Right atrium auricular region (tissue), 2 donors: ENCODE measurements at regions not wholly inside any gene's neighbourhood (a gene's known extent, or its start where the extent isn't known, plus 50 kb on each side); places are given as distances from the start of the nearest gene placed in this dataset.

Experiments
- DNase-seq: peaks from one replicate; pipeline ENCODE4 v3.0.0-alpha.2; 2019; ENCODE audit warnings: low spot score
- H3K27ac ChIP-seq, 2 donors: fragments of 200-600 bp; sonication (generic); 1 replicate in 1 of 2; 2 replicates in 1 of 2; pipeline ENCODE4 v1.5.1; 2016 to 2019
- H3K27me3 ChIP-seq, 2 donors: fragments of 200-600 bp; sonication (generic); one replicate each; pipeline versions ENCODE4 v1.5.1 to v1.6.0; 2017 to 2019
- H3K36me3 ChIP-seq: fragments of 200-600 bp; sonication (generic); one replicate; pipeline ENCODE4 v1.5.1; 2016
- H3K4me1 ChIP-seq, 2 donors: fragments of 200-600 bp; sonication (generic); one replicate each; pipeline versions ENCODE4 v1.5.1 to v1.6.0; 2017 to 2019
- H3K4me3 ChIP-seq, 2 donors: fragments of 200-600 bp; sonication (generic); 1 replicate in 1 of 2; 2 replicates in 1 of 2; pipeline ENCODE4 v1.5.1; 2017 to 2019; ENCODE audit warnings: mild to moderate bottlenecking in 1 of 2, moderate library complexity in 1 of 2
- H3K9me3 ChIP-seq, 2 donors: fragments of 200-600 bp; sonication (generic); one replicate each; pipeline ENCODE4 v1.5.1; 2019
- TF ChIP-seq, protein P1 (sequence below), 2 donors: fragments of 200-600 bp; sonication (generic); IDR thresholded peaks; one replicate each; pipeline ENCODE4 v1.5.1; 2019; ENCODE audit warnings: antibody characterized with exemption in 2 of 2

DNA sequence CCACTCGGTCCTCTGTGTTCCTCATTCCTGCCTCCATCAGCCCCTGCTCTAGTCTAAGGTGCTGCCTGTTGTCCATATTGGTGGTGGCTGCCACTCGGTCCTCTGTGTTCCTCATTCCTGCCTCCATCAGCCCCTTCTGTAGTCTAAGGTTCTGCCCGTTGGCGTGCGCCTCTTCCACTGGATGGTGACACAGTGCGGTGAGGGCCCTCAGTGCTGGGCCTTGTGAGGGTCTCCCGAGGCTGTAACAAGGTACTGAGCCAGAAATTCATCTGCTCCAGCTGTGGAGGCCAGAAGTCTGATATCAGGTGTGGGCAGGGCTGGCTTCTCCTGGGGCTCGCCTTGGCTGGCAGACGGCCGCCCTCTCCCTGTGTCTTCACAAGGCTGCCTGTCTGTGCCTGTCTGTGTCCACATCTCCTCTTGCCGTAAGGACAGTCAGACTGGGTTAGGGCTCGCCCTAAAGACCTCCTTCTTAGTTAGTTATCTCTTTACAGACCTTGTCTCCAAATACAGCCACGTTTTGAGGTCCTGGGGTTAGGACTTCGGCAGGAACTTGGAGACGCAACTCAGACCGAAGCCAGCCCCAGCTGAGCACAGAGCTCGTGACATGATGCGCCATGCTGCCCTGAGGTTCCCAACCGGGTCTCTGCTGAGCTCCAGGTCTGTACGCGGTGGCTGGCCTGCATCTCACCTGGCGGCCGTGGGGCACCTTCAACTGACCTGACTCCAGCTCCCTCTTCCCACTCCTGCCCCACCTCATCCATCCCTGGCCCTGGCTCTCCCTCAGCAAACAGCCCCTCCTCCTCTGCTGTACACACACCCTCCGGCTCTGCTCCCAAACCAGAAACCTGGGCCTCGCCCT lies 181.4 kb upstream of the SHH start:
- Histone ChIP-seq H3K4me3 (no peak overlapping the region), H3K4me1 (no peaks in the 10 kb centered on the region), H3K36me3 (no peaks in the 10 kb centered on the region), H3K9me3 (no peaks in the 10 kb centered on the region), H3K27ac (no peak overlapping the region), H3K27me3 (no peaks in the 10 kb centered on the region)
- peak; percentile 50 for DNase-seq
- TF ChIP-seq, protein P1, sequence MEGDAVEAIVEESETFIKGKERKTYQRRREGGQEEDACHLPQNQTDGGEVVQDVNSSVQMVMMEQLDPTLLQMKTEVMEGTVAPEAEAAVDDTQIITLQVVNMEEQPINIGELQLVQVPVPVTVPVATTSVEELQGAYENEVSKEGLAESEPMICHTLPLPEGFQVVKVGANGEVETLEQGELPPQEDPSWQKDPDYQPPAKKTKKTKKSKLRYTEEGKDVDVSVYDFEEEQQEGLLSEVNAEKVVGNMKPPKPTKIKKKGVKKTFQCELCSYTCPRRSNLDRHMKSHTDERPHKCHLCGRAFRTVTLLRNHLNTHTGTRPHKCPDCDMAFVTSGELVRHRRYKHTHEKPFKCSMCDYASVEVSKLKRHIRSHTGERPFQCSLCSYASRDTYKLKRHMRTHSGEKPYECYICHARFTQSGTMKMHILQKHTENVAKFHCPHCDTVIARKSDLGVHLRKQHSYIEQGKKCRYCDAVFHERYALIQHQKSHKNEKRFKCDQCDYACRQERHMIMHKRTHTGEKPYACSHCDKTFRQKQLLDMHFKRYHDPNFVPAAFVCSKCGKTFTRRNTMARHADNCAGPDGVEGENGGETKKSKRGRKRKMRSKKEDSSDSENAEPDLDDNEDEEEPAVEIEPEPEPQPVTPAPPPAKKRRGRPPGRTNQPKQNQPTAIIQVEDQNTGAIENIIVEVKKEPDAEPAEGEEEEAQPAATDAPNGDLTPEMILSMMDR (IDR thresholded peaks at IDR 0.05) = no peak

DNA sequence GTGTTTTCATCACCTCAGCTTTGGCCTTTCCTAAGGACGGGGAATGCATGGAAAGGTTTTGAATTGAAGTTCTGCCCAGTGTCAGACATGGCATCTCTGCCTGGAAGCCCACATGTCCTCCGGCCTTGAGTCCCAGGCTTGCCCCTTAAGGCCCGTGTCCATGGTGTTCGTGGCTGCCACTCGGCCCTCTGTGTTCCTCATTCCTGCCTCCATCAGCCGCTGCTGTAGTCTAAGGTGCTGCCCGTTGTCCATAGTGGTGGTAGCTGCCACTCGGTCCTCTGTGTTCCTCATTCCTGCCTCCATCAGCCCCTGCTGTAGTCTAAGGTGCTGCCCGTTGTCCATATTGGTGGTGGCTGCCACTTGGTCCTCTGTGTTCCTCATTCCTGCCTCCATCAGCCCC lies 180.7 kb upstream of the SHH start:
- Histone ChIP-seq H3K27ac (no peak overlapping the region), H3K4me3 (no peak overlapping the region), H3K9me3 (no peaks in the 10 kb centered on the region), H3K27me3 (no peaks in the 10 kb centered on the region), H3K36me3 (no peaks in the 10 kb centered on the region), H3K4me1 (no peaks in the 10 kb centered on the region)
- DNase-seq = no peak
- TF ChIP-seq, protein P1 (IDR thresholded peaks at IDR 0.05) = no peak

DNA sequence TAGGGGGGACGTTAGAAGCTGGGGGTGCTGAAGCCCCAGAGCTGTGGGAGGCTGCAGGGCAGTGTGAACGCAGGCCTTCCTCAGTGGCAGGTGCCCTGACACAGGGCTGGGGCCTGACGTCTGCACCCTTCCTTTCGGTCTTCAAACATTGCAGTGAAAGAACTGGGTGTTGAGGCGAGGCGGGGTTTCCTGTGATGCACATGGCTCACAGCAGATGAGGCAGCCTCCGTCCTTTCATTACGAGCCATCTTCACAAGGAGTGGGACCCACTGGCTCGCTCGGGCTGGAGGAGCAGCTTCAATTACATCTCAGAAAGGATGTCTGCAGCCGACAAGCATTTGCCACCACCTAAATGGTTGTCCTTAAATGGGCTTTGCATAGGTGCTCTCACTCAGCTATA lies 180.3 kb upstream of the SHH start:
- Histone ChIP-seq H3K27me3 (no peaks in the 10 kb centered on the region), H3K9me3 (no peaks in the 10 kb centered on the region), H3K4me3 (no peak overlapping the region), H3K27ac (no peak overlapping the region), H3K4me1 (no peaks in the 10 kb centered on the region), H3K36me3 (no peaks in the 10 kb centered on the region)
- TF ChIP-seq, protein P1 (IDR thresholded peaks at IDR 0.05) = no peak
- peak; percentile 42 for DNase-seq

DNA sequence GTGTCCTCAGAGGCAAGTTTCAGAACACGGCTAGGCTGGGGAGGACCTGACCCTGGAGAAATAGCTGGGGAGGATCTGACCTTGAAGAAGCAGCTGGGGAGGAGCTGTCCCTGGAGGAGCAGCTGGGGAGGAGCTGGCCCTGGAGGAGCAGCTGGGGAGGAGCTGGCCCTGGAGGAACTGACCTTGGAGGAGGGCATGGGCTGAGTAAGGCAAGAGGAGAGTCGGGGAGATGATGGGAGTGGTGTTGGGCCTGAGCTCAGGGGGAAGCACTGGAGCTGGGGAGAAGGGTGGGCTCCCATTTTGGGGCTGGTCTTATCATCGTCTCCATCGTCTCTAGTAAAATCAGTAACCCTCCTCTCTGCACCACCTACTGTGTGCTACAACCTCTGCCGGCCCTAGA lies 179.8 kb upstream of the SHH start:
- Histone ChIP-seq H3K4me1 (no peaks in the 10 kb centered on the region), H3K36me3 (no peaks in the 10 kb centered on the region), H3K27ac (no peak overlapping the region), H3K27me3 (no peaks in the 10 kb centered on the region), H3K4me3 (no peak overlapping the region), H3K9me3 (no peaks in the 10 kb centered on the region)
- TF ChIP-seq, protein P1 (IDR thresholded peaks at IDR 0.05) = no peak
- DNase-seq = peak; percentile 50

DNA sequence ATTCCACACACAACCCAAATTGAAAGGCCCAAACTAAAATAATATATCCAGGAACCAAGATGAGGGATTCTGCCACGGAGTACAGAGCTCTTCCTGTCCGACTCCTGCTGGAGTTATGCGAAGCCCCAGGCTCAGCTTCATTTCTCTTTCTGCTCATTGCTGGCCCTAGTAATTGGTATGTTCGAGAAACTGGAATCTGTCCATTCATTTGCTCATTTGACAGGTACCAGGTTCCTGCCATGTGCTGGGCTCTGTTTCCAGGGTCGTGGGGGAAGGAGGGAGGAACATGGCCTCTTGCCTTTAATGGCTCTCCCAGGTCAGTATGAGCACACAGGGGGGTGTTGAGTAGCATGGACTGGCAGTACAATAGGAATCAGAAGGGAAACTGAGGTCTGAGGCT lies 179.2 kb upstream of the SHH start:
- no peak overlapping the region for H3K27ac ChIP-seq
- no peaks in the 10 kb centered on the region for H3K4me1 ChIP-seq
- no peak for DNase-seq
- no peaks in the 10 kb centered on the region for H3K36me3 ChIP-seq
- no peak overlapping the region for H3K4me3 ChIP-seq
- H3K27me3 ChIP-seq = no peaks in the 10 kb centered on the region
- TF ChIP-seq, protein P1 (IDR thresholded peaks at IDR 0.05) = no peak
- H3K9me3 ChIP-seq = no peaks in the 10 kb centered on the region

DNA sequence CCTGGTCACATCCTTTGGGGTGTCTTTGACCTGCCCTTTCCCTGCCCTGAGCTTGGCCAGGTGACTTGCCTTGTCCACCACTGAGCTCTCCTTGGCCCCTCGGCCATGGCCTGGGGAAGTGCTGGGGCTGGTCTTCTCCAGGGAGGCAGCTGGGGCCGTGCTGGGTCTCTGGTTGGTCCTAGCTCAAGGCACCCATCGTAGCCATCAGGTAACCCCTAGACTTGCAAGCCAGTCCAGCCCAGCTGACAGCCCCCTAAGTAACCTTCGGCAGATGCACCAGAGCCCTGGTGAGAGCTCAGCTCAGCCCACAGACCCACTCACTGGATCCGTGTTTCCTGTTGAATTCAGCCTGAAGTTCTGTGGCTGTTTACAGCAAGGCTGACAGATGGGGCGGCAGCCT lies 176.2 kb upstream of the SHH start:
- TF ChIP-seq, protein P1 (IDR thresholded peaks at IDR 0.05) = no peak
- Histone ChIP-seq H3K27ac (no peak overlapping the region), H3K4me1 (no peaks in the 10 kb centered on the region), H3K36me3 (no peaks in the 10 kb centered on the region), H3K27me3 (no peaks in the 10 kb centered on the region), H3K9me3 (no peaks in the 10 kb centered on the region), H3K4me3 (no peak overlapping the region)
- peak; percentile 13 for DNase-seq
